PC-9 (cell line): ENCODE measurements at regions not wholly inside any gene's neighbourhood (a gene's known extent, or its start where the extent isn't known, plus 50 kb on each side); places are given as distances from the start of the nearest gene placed in this dataset.

Source experiments
- BruUV-seq: library from RNA; stranded (reverse); fragments of 400-500 nt; replicated peaks from 2 replicates; lab custom pipeline; 2021; lab: Mats Ljungman, UMichigan
- CTCF ChIA-PET: fragments of 300-600 bp; sonication (Branson Sonifier 250); formaldehyde crosslinking; loops from one replicate; lab custom pipeline; 2022; ENCODE audit warnings: antibody characterized with exemption; lab: Charles Lee
- POLR2A ChIA-PET: fragments of 300-600 bp; sonication (Branson Sonifier 250); formaldehyde crosslinking; loops from one replicate; lab custom pipeline; 2022; ENCODE audit warnings: antibody characterized with exemption; ENCODE audit not compliant: unreplicated experiment; lab: Charles Lee
- DNase-seq, 2 experiments: peaks; one replicate each; pipeline versions ENCODE4 v3.0.0 to v3.0.0-alpha.2; 2015 to 2022; ENCODE audit warnings: mixed read lengths in 1 of 2
- H2AFZ ChIP-seq: fragments of 200-600 bp; sonication (generic); 2 replicates; pipeline ENCODE4 v1.8.1; 2017; ENCODE audit warnings: antibody characterized with exemption
- H3F3A ChIP-seq: fragments of 200-600 bp; sonication (generic); 2 replicates; pipeline ENCODE4 v1.8.1; 2017; ENCODE audit warnings: antibody characterized with exemption, mild to moderate bottlenecking, low read depth; ENCODE audit not compliant: insufficient read depth
- H3K27ac ChIP-seq: fragments of 200-600 bp; sonication (generic); 2 replicates; pipeline ENCODE4 v1.6.1; 2016; ENCODE audit warnings: mixed run types
- H3K27me3 ChIP-seq: fragments of 200-600 bp; sonication (generic); 2 replicates; pipeline ENCODE4 v1.6.1; 2016; ENCODE audit warnings: low read depth, mixed run types; ENCODE audit not compliant: insufficient read depth
- H3K36me3 ChIP-seq: fragments of 200-600 bp; sonication (generic); 2 replicates; pipeline ENCODE4 v1.6.1; 2016; ENCODE audit warnings: low read depth, mixed run types
- H3K4me1 ChIP-seq: fragments of 200-600 bp; sonication (generic); replicated peaks from 2 replicates; pipeline ENCODE4 v1.6.1; 2016; ENCODE audit warnings: mixed run types; ENCODE audit not compliant: insufficient read depth
- H3K4me2 ChIP-seq: fragments of 200-600 bp; sonication (generic); 2 replicates; pipeline ENCODE4 v1.6.1; 2017; ENCODE audit warnings: mixed run types
- H3K4me3 ChIP-seq: fragments of 200-600 bp; sonication (generic); 2 replicates; pipeline ENCODE4 v1.6.1; 2016; ENCODE audit warnings: mixed run types
- H3K79me2 ChIP-seq: fragments of 200-600 bp; sonication (generic); 2 replicates; pipeline ENCODE4 v1.6.1; 2017; ENCODE audit warnings: low read depth, mixed run types
- H3K9me2 ChIP-seq: fragments of 200-600 bp; sonication (generic); 2 replicates; pipeline ENCODE4 v1.8.1; 2017; ENCODE audit warnings: mild to moderate bottlenecking; ENCODE audit not compliant: insufficient read depth
- H3K9me3 ChIP-seq: fragments of 200-600 bp; sonication (generic); 2 replicates; pipeline ENCODE4 v1.8.1; 2016; ENCODE audit warnings: low read depth; ENCODE audit not compliant: insufficient read depth
- H4K20me1 ChIP-seq: fragments of 200-600 bp; sonication (generic); 2 replicates; pipeline ENCODE4 v1.8.1; 2017; ENCODE audit not compliant: insufficient read depth
- EZH2 ChIP-seq: fragments of 200-600 bp; sonication (generic); IDR thresholded peaks from 2 replicates; pipeline ENCODE4 v1.8.0; 2017; ENCODE audit warnings: antibody characterized with exemption, low read depth
- intact Hi-C: fragments of 100-400 bp; cut with micrococcal nuclease; formaldehyde crosslinking; loops from one replicate; pipeline ENCODE4 v1.10.0; 2022; ENCODE audit not compliant: unreplicated experiment
- TF ChIP-seq, protein P1 (sequence below): fragments of 200-600 bp; sonication (generic); conservative IDR thresholded peaks from 2 replicates; pipeline ENCODE4 v1.6.1; 2017; ENCODE audit warnings: mixed run types, antibody characterized with exemption, mild to moderate bottlenecking, moderate library complexity

DNA sequence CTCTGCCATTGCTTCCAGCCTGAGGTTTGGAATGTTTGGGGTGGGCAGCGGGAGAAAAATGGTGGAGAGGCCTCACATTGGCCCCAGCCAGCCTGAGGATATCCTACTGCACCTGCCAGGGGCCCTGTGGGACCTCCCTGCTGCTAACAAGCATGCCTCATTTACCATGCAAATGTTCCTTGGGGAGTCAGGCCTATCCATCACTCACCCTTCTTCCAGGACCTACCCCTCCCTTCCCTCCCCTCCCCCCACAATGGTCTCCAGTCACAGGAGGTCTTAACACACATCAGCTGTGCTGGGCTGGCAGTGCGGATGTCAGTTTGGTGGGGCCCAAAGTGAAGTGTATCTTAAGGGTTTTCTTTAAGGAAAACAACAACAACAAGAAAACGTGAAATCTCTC is 139.2 kb downstream of the SHOX start:
- no TSS peak for BruUV-seq
- Histone ChIP-seq H3K4me1 (no peaks in the 10 kb centered on the region), H3K36me3 (no peaks in the 10 kb centered on the region), H3K4me3 (no peak overlapping the region), H3K27me3 (no peaks in the 10 kb centered on the region), H3K79me2 (no peaks in the 10 kb centered on the region), H3K4me2 (no peak overlapping the region), H3K9me3 (no peaks in the 10 kb centered on the region), H3F3A (no peaks in the 10 kb centered on the region), H4K20me1 (no peaks in the 10 kb centered on the region), H2AFZ (no peak overlapping the region), H3K9me2 (no peaks in the 10 kb centered on the region), H3K27ac (no peak overlapping the region)
- DNase-seq: no peak
- CTCF ChIA-PET: no interaction called here
- TF ChIP-seq EZH2: no peak
- TF ChIP-seq, protein P1, sequence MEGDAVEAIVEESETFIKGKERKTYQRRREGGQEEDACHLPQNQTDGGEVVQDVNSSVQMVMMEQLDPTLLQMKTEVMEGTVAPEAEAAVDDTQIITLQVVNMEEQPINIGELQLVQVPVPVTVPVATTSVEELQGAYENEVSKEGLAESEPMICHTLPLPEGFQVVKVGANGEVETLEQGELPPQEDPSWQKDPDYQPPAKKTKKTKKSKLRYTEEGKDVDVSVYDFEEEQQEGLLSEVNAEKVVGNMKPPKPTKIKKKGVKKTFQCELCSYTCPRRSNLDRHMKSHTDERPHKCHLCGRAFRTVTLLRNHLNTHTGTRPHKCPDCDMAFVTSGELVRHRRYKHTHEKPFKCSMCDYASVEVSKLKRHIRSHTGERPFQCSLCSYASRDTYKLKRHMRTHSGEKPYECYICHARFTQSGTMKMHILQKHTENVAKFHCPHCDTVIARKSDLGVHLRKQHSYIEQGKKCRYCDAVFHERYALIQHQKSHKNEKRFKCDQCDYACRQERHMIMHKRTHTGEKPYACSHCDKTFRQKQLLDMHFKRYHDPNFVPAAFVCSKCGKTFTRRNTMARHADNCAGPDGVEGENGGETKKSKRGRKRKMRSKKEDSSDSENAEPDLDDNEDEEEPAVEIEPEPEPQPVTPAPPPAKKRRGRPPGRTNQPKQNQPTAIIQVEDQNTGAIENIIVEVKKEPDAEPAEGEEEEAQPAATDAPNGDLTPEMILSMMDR: no peak
- intact Hi-C loops: no loop called here
- POLR2A ChIA-PET: no interaction called here

DNA sequence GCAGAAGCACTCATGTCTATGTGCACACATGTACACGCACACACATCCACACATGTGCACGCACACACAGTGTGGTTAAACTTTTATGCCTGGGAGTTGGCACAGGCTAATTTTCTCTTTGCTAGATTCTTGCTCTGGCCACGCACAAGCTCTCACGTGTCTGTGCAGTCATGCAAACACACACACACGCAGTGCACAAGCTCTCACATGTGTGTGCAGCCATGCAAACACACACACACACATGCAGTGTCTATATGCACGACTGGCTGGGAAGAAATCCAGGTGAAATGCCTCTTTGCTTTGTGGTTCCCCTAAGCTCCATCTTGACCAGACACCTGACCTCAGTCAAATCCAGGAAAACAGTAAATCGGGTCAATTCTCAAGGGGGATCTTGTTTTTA is 138.0 kb downstream of the SHOX start:
- no peak for TF ChIP-seq EZH2
- TF ChIP-seq, protein P1: no peak
- Histone ChIP-seq H2AFZ (no peak overlapping the region), H3K79me2 (no peaks in the 10 kb centered on the region), H3K27ac (no peak overlapping the region), H3F3A (no peaks in the 10 kb centered on the region), H3K4me3 (no peak overlapping the region), H3K4me1 (no peaks in the 10 kb centered on the region), H3K36me3 (no peaks in the 10 kb centered on the region), H3K9me2 (no peaks in the 10 kb centered on the region), H3K9me3 (no peaks in the 10 kb centered on the region), H3K27me3 (no peaks in the 10 kb centered on the region), H4K20me1 (no peaks in the 10 kb centered on the region), H3K4me2 (no peak overlapping the region)
- POLR2A ChIA-PET: no interaction called here
- intact Hi-C loops: no loop called here
- CTCF ChIA-PET: no interaction called here
- no peak for DNase-seq
- BruUV-seq: no TSS peak

DNA sequence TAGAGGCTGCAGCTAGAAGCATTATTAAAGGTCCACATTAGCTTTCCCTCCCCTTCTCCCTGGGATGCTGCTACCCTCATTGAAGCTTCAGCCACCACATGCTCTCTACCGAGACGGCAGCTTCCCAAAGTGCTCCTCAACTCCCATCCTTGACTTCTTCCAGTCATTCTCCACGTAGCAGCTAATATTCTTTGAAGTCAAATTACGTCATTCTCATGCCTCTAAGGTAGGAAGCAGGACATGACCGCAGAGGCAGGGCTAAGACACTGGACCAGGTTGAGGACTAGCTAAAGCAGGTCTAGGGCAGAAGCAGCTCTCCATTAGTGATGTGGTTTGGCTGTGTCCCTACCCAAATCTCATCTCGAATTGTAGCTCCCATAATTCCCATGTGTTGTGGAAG is 128.3 kb downstream of the SHOX start:
- Histone ChIP-seq H3K4me1 (no peaks in the 10 kb centered on the region), H3K4me3 (no peak overlapping the region), H3K79me2 (no peaks in the 10 kb centered on the region), H4K20me1 (no peaks in the 10 kb centered on the region), H3K4me2 (no peak overlapping the region), H2AFZ (no peak overlapping the region), H3K36me3 (no peaks in the 10 kb centered on the region), H3K27me3 (peaks cover 8% of the 10 kb centered on the region; the same call in 1 of the 2 replicates), H3K9me3 (no peaks in the 10 kb centered on the region), H3K27ac (no peak overlapping the region), H3K9me2 (no peaks in the 10 kb centered on the region), H3F3A (no peaks in the 10 kb centered on the region)
- CTCF ChIA-PET: no interaction called here
- TF ChIP-seq, protein P1: no peak
- TF ChIP-seq EZH2: no peak
- POLR2A ChIA-PET: no interaction called here
- no TSS peak for BruUV-seq
- DNase-seq: no peak
- intact Hi-C loops: no loop called here
